ENCODE measurements at regions not wholly inside any gene's neighbourhood (a gene's known extent, or its start where the extent isn't known, plus 50 kb on each side); places are given as distances from the start of the nearest gene placed in this dataset.
"Not testable (repeated sequence)": the region's sequence is repeated elsewhere in the genome, so short reads cannot be mapped to it uniquely, and the experiment has no call there.

- DNase-seq, result no peak
These were observed 218.7 kb upstream of the PELI2 start for GRCh38 chr14:55899531-55899930.

GRCh38 chr14:55900749-55901148 is 217.5 kb upstream of the PELI2 start:
- no peak for DNase-seq

- no peak for DNase-seq
These were observed 216.9 kb upstream of the PELI2 start for GRCh38 chr14:55901291-55901690.

- no peak for DNase-seq
These were observed 216.0 kb upstream of the PELI2 start for GRCh38 chr14:55902241-55902640.

GRCh38 chr14:55904086-55904485 is 214.1 kb upstream of the PELI2 start:
- no peak for DNase-seq

GRCh38 chr14:55908106-55908505 is 210.1 kb upstream of the PELI2 start:
- no peak for DNase-seq

- no peak for DNase-seq
These were observed 208.3 kb upstream of the PELI2 start for GRCh38 chr14:55909879-55910278.

- DNase-seq, result no peak
These were observed 207.5 kb upstream of the PELI2 start for GRCh38 chr14:55910601-55911243.

- no peak for DNase-seq
These were observed 206.4 kb upstream of the PELI2 start for GRCh38 chr14:55911776-55912175.

- no peak for DNase-seq
These were observed 205.9 kb upstream of the PELI2 start for GRCh38 chr14:55912344-55912743.

- no peak for DNase-seq
These were observed 204.7 kb upstream of the PELI2 start for GRCh38 chr14:55913324-55914025.

GRCh38 chr14:55914771-55915170 is 203.4 kb upstream of the PELI2 start:
- no peak for DNase-seq

GRCh38 chr14:55915456-55915855 is 202.8 kb upstream of the PELI2 start:
- no peak for DNase-seq

- DNase-seq, result not testable (repeated sequence)
These were observed 198.4 kb upstream of the PELI2 start for GRCh38 chr14:55919800-55920199.

GRCh38 chr14:55921511-55921910 is 196.7 kb upstream of the PELI2 start:
- no peak for DNase-seq

- DNase-seq, result no peak
These were observed 192.2 kb upstream of the PELI2 start for GRCh38 chr14:55926007-55926406.

GRCh38 chr14:55927028-55927427 is 191.2 kb upstream of the PELI2 start:
- no peak for DNase-seq

GRCh38 chr14:55928276-55928675 is 189.9 kb upstream of the PELI2 start:
- DNase-seq, result no peak

GRCh38 chr14:55929136-55929535 is 189.1 kb upstream of the PELI2 start:
- no peak for DNase-seq

- DNase-seq, result no peak
These were observed 188.0 kb upstream of the PELI2 start for GRCh38 chr14:55930016-55930784.

GRCh38 chr14:55936691-55937090 is 181.5 kb upstream of the PELI2 start:
- DNase-seq, result no peak

GRCh38 chr14:55938249-55938791 is 179.9 kb upstream of the PELI2 start:
- peak; percentile 55 for DNase-seq

- DNase-seq, result no peak
These were observed 176.0 kb upstream of the PELI2 start for GRCh38 chr14:55942076-55942654.

All from right forelimb (tissue), 1 donor.